ENCODE measurements at regions not wholly inside any gene's neighbourhood (a gene's known extent, or its start where the extent isn't known, plus 50 kb on each side); places are given as distances from the start of the nearest gene placed in this dataset.

- 77 to 79% methylated on average over 2 of the region's 2 CpGs for WGBS, 2 donors
- ATAC-seq, result no peak
- H3K4me3 ChIP-seq, result no peak overlapping the region
Observed at GRCh38 chr9:82722561-82722960, 340.4 kb downstream of the RASEF start.

GRCh38 chr9:82726424-82727276 lies 336.3 kb downstream of the RASEF start:
- no peaks in the 10 kb centered on the region for H3K36me3 ChIP-seq
- WGBS, 2 donors, result 51 to 64% methylated on average over 6 of the region's 6 CpGs
- TF ChIP-seq CTCF (IDR thresholded peaks at IDR 0.05), result no peak
- H3K9me3 ChIP-seq, result no peaks in the 10 kb centered on the region
- intact Hi-C loops (cut with DNase I), result no loop called here
- no peaks in the 10 kb centered on the region for H3K4me1 ChIP-seq
- no peak overlapping the region for H3K27ac ChIP-seq
- H3K27me3 ChIP-seq, result no peaks in the 10 kb centered on the region
- H3K4me3 ChIP-seq, result no peak overlapping the region
- no peak for ATAC-seq
- no peak for DNase-seq

More at GRCh38 chr9:82722561-82722960, 340.4 kb downstream of the RASEF start:
- no peak for TF ChIP-seq CTCF (IDR thresholded peaks at IDR 0.05)
- Histone ChIP-seq H3K27ac (no peak overlapping the region), H3K9me3 (peaks cover 0 to 11% (median 0%) of the 10 kb centered on the region in 11 donors), H3K4me1 (no peaks in the 10 kb centered on the region), H3K36me3 (no peaks in the 10 kb centered on the region), H3K27me3 (no peaks in the 10 kb centered on the region)
- no peak for DNase-seq
- intact Hi-C loops (cut with DNase I), result no loop called here

- Histone ChIP-seq H3K4me3 (no peak overlapping the region), H3K27me3 (no peaks in the 10 kb centered on the region), H3K4me1 (no peaks in the 10 kb centered on the region), H3K36me3 (no peaks in the 10 kb centered on the region), H3K27ac (no peak overlapping the region), H3K9me3 (no peaks in the 10 kb centered on the region)
- DNase-seq, result no peak
- no peak for ATAC-seq
- intact Hi-C loops (cut with DNase I), result no loop called here
- TF ChIP-seq CTCF (IDR thresholded peaks at IDR 0.05), result no peak
- WGBS, 2 donors, result 88 to 94% methylated on average over 6 of the region's 6 CpGs
Observed at GRCh38 chr9:82729141-82729540, 333.8 kb downstream of the RASEF start.

GRCh38 chr9:82729991-82730589 lies 332.9 kb downstream of the RASEF start:
- TF ChIP-seq CTCF (IDR thresholded peaks at IDR 0.05), result no peak
- no peaks in the 10 kb centered on the region for H3K27me3 ChIP-seq
- no peak for ATAC-seq
- no peak for DNase-seq
- no peak overlapping the region for H3K27ac ChIP-seq
- H3K4me3 ChIP-seq, result no peak overlapping the region
- intact Hi-C loops (cut with DNase I), result no loop called here
- no peaks in the 10 kb centered on the region for H3K36me3 ChIP-seq
- 54% methylated on average over 1 of the region's 1 CpG for WGBS, 2 donors
- no peaks in the 10 kb centered on the region for H3K4me1 ChIP-seq
- no peaks in the 10 kb centered on the region for H3K9me3 ChIP-seq

Data from heart right ventricle (tissue), 16 donors.